K562 (cell line): ENCODE measurements at regions not wholly inside any gene's neighbourhood (a gene's known extent, or its start where the extent isn't known, plus 50 kb on each side); places are given as distances from the start of the nearest gene placed in this dataset.

Experiments used
- CEBPZ ChIP-seq: fragments of 150-350 bp; IDR thresholded peaks from 2 replicates; pipeline ENCODE4 v1.6.1; 2014; ENCODE audit warnings: low read depth, mild to moderate bottlenecking, low read length, borderline replicate concordance
- ETV6 ChIP-seq, 3 experiments: fragments of 150-350 bp in 1 of 3; sonication (generic) in 1 of 3; formaldehyde crosslinking in 1 of 3; IDR thresholded peaks; 2 replicates each; pipeline versions ENCODE4 v1.6.1 to v1.8.0; 2014 to 2022; ENCODE audit warnings: borderline replicate concordance in 2 of 3, low read depth in 2 of 3, antibody characterized with exemption in 1 of 3, low read length in 1 of 3, mild to moderate bottlenecking in 1 of 3, missing genetic modification reagents in 1 of 3
- TCFL5 ChIP-seq: fragments of 250-450 bp; sonication (Bioruptor Pico); conservative IDR thresholded peaks from 2 replicates; pipeline ENCODE4 v1.6.1; 2021; ENCODE audit warnings: mild to moderate bottlenecking, moderate library complexity, matching md5 sums

- TF ChIP-seq ETV6 (IDR thresholded peaks at IDR 0.05; ENCODE audit: borderline replicate concordance in 1 of 2, low read depth in 2 of 2, low read length in 1 of 2), result no peak
- TF ChIP-seq ETV6 (CRISPR knock-in tag; IDR thresholded peaks at IDR 0.05; ENCODE audit: borderline replicate concordance), result no peak
- no peak for TF ChIP-seq CEBPZ
- TF ChIP-seq TCFL5 (CRISPR knock-in tag), result no peak
Measured at GRCh38 chr4:18556402-18556801, 534.8 kb upstream of the LCORL start.
